ENCODE measurements at regions not wholly inside any gene's neighbourhood (a gene's known extent, or its start where the extent isn't known, plus 50 kb on each side); places are given as distances from the start of the nearest gene placed in this dataset.
"Not testable (repeated sequence)": the region's sequence is repeated elsewhere in the genome, so short reads cannot be mapped to it uniquely, and the experiment has no call there.

DNA sequence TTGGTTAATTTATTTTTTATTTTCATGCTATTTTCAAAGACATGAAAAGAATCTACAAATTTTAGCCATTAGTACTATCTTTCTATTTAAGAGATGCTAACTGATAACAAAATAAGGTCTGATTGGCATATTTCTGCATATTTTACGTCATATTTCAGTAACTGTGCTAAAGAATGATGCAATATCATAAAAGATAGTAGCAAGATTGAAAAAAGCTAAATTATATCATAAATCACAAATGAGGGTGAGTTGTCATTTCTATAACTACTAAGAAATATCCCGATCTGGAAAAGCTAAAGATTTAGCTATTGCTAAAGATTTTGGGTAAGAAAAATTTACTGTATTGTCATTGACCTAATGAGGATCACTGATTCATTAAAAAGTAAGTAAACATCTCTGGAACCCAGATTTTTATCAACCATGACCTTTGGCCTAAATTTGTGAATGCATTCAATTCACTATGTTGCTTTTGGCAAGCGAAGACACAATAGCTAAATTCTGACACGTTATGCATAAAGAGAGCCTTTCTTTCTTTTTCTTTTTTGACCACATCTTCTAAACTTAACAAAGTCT lies 103.6 kb downstream of the HPGD start:
- Mint-ChIP-seq H3K9me3 (peaks cover 0 to 2% of the 10 kb centered on the region in 2 donors), H3K4me1 (ENCODE audit: low read depth) (peaks cover 26% of the 10 kb centered on the region), H3K27me3 (ENCODE audit: low read depth) (peaks cover 6% of the 10 kb centered on the region), H3K4me3 (no peak overlapping the region), H3K36me3 (ENCODE audit: insufficient read depth in 2 of 2) (no peaks in the 10 kb centered on the region), H3K27ac (no peak overlapping the region)
- DNase-seq (no peak), ATAC-seq (replicated peaks in 1 of 2) (no peak)

DNA sequence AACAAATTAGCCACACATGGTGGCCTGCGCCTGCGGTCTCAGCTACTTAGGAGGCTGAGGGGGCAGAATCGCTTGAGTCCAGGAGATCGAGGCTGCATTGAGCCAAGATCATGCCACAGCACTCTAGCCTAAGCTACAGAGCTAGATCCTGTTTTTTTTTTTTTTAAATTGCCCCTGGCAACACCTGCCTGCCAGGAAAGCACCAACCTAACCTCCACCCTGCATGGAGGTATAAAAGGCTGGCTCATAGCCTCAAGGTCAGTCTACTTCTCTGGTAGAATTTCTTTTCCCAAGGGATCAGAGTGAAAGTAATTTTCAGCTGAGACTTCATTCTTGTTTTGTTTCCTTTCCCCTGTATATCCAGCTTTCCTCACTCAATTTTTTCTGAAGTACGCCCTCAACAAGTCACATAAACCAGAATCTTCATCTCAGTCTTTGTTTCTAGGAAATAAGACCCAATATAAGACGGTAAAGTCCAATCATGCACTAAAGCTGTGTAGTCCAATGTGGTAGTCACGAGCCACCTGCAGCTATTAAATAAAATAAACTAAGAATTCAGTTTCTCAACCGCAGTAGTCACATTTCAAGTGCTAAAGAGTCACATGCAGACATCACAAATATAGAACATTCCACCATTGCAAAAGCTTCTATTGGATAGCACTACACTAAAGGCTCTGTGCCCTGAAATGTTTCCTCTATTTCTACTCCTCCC lies 113.3 kb downstream of the HPGD start:
- H3K27ac Mint-ChIP-seq, result no peak overlapping the region
- H3K4me3 Mint-ChIP-seq, result no peak overlapping the region
- H3K36me3 Mint-ChIP-seq (ENCODE audit: insufficient read depth in 2 of 2), result no peaks in the 10 kb centered on the region
- no peaks in the 10 kb centered on the region for H3K27me3 Mint-ChIP-seq (ENCODE audit: low read depth)
- DNase-seq, result no peak
- H3K9me3 Mint-ChIP-seq, result peaks cover 0 to 2% of the 10 kb centered on the region in 2 donors
- no peaks in the 10 kb centered on the region for H3K4me1 Mint-ChIP-seq (ENCODE audit: low read depth)
- no peak for ATAC-seq (replicated peaks in 1 of 2)

DNA sequence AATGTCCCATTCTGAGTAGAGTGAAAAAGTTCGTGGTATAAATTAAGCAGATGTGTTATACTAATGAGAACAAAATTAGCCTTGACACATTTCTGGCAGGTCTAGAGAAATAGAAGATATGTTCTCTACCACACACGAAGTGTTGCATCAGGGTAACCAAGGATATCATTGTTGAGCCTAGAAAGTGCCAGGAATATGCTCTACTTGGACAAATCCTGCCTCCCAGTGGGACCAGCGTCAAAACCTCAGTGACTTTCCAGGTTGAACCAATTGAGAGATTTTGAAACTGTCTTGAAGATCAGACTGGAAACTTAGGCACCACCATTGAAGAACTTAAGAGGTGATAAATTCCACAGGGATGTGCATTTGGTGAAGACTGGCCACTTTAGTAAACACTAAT lies 115.9 kb downstream of the HPGD start:
- H3K4me3 Mint-ChIP-seq, result no peak overlapping the region
- ATAC-seq (replicated peaks in 1 of 2) (no peak), DNase-seq (no peak)
- no peaks in the 10 kb centered on the region for H3K4me1 Mint-ChIP-seq (ENCODE audit: low read depth)
- H3K27ac Mint-ChIP-seq, result no peak overlapping the region
- H3K36me3 Mint-ChIP-seq (ENCODE audit: insufficient read depth in 2 of 2), result no peaks in the 10 kb centered on the region
- peaks cover 8% of the 10 kb centered on the region for H3K27me3 Mint-ChIP-seq (ENCODE audit: low read depth)
- peaks cover 0 to 2% of the 10 kb centered on the region in 2 donors for H3K9me3 Mint-ChIP-seq

DNA sequence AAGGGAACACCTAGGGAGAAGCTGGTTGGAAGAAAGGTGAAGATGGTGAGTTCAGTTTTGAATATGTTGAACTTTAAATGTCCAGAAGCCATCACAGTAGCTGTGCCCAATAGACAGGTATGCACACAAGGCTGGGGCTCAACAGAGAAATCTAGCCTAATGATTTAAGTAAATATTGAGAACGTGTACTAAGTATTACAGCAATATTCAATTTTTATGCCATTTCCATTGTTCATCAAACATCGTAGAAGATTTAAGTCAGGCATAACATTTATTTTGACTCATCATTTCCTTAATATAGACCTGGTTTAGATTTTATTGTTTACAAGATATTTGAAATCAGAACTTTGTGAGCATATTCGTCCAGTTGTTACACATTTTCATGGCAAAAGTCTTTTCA lies 116.4 kb downstream of the HPGD start:
- Mint-ChIP-seq H3K4me1 (ENCODE audit: low read depth) (no peaks in the 10 kb centered on the region), H3K9me3 (peaks cover 0 to 2% of the 10 kb centered on the region in 2 donors), H3K27me3 (ENCODE audit: low read depth) (peaks cover 8% of the 10 kb centered on the region), H3K4me3 (no peak overlapping the region), H3K27ac (no peak overlapping the region), H3K36me3 (ENCODE audit: insufficient read depth in 2 of 2) (no peaks in the 10 kb centered on the region)
- DNase-seq, result no peak
- ATAC-seq (replicated peaks in 1 of 2), result no peak

DNA sequence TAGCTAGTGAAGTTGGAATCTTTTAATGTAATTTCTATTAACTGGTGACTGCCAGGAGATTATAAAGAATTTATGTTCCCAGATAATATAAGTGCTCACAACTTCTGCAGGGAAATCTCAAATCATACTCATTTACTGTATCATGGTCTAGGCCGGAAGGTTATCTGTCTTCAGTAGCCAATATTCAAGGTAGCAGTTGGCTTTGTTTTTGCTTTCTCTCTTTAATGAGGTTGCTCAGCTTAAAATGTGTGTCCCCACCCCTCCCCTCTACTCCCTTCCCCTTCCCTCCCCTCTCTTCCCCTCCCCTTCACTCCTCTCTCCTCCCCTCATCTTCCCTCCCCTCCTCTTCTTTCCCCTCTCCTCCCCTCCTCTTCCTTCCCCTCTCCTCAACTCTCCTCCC lies 117.6 kb downstream of the HPGD start:
- Mint-ChIP-seq H3K36me3 (ENCODE audit: insufficient read depth in 2 of 2) (no peaks in the 10 kb centered on the region), H3K27ac (no peak overlapping the region), H3K9me3 (peaks cover 0 to 2% of the 10 kb centered on the region in 2 donors), H3K27me3 (ENCODE audit: low read depth) (peaks cover 8% of the 10 kb centered on the region), H3K4me3 (no peak overlapping the region), H3K4me1 (ENCODE audit: low read depth) (no peaks in the 10 kb centered on the region)
- no peak for ATAC-seq (replicated peaks in 1 of 2)
- no peak for DNase-seq

DNA sequence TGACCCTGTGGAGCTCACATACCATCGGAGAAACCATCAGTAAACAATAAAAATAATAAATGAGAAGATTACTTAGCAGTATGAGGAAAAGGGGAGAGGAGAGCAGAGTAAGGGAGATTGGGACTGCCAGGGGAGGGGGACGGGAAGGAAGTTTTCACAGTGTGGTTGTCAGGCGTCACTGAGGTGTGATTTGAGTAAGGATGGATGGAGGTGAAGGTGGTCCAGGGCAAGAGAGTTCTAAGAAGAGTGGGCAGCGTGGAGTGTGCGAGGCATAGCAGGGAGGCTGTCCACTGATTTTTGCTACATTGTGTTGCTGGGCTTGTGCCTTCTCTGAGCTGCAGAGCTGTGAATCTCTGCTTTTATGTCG lies 119.1 kb downstream of the HPGD start:
- ATAC-seq (replicated peaks in 1 of 2), result no peak
- Mint-ChIP-seq H3K27me3 (ENCODE audit: low read depth) (peaks cover 8% of the 10 kb centered on the region), H3K9me3 (peaks cover 0 to 1% of the 10 kb centered on the region in 2 donors), H3K4me3 (no peak overlapping the region), H3K27ac (no peak overlapping the region), H3K36me3 (ENCODE audit: insufficient read depth in 2 of 2) (no peaks in the 10 kb centered on the region), H3K4me1 (ENCODE audit: low read depth) (no peaks in the 10 kb centered on the region)
- DNase-seq, result no peak

DNA sequence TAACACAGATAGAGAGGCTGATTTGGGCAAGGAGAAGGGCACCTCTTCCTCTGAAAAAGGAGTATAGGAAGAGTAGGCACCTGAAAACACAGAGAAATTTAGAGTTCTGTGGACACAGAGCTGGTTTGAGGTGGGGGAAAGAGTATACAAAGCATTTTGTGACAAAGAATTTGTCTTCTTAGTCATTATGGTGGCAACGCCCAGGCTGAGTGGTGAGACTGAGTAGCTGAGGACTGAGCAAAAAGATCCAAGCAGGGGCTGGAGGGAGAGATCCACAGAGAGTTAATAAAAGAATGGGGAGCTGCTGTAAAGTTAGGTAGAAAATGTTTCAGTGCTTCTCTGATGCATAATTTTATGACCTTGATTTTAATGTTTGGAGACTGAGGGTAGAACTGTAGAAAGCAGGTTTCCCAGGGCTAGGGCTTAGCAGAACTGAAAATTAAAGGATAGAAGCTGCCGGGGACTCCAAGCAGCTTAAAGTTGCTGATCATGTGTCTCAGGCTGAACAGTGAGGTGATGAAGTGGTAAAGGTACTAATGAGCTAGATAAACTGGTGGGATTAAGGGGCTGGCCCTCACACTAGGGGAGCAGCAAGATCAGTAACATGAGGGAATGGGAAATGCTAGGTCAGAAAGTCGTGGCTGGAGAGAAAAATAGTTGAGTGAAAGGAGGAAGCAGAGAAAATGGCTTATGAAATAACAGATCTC lies 118.9 kb downstream of the CEP44 start:
- Mint-ChIP-seq H3K4me1 (ENCODE audit: low read depth) (no peaks in the 10 kb centered on the region), H3K27me3 (ENCODE audit: low read depth) (peaks cover 8% of the 10 kb centered on the region), H3K36me3 (ENCODE audit: insufficient read depth in 2 of 2) (no peaks in the 10 kb centered on the region), H3K4me3 (no peak overlapping the region), H3K27ac (no peak overlapping the region), H3K9me3 (peaks cover 0 to 1% of the 10 kb centered on the region in 2 donors)
- DNase-seq (no peak), ATAC-seq (replicated peaks in 1 of 2) (no peak)

DNA sequence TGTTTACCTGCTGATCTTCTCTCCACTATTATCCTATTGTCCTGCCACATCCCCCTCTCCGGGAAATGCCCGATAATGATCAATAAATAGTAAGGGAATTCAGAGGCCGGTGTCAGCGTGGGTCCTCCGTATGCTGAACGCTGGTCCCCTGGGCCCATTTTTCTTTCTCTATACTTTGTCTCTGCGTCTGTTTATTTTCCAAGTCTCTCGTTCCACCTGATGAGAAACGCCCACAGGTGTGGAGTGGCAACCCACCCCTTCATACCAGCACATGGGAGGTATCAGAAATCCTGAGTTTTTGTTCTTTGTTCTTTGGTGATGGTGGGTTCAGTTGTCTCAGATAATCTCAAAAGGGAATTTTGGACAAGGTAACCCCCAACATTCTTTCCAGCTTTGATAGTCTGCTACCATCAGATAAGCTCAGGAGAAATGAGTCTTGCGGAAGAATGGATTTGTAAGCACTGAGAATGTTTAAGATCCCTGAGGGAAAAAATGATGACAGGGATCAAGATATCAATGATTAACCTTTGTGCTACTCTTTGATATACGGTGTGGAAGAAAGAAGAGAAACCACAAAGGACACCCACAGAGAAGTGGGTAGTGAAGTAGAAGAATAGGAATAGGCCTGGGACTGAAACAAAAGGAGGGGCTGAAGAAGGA lies 117.9 kb downstream of the CEP44 start:
- H3K27me3 Mint-ChIP-seq (ENCODE audit: low read depth), result peaks cover 8% of the 10 kb centered on the region
- DNase-seq, result no peak
- H3K4me1 Mint-ChIP-seq (ENCODE audit: low read depth), result no peaks in the 10 kb centered on the region
- H3K4me3 Mint-ChIP-seq, result no peak overlapping the region
- peaks cover 0 to 1% of the 10 kb centered on the region in 2 donors for H3K9me3 Mint-ChIP-seq
- no peaks in the 10 kb centered on the region for H3K36me3 Mint-ChIP-seq (ENCODE audit: insufficient read depth in 2 of 2)
- no peak overlapping the region for H3K27ac Mint-ChIP-seq
- ATAC-seq (replicated peaks in 1 of 2), result no peak

DNA sequence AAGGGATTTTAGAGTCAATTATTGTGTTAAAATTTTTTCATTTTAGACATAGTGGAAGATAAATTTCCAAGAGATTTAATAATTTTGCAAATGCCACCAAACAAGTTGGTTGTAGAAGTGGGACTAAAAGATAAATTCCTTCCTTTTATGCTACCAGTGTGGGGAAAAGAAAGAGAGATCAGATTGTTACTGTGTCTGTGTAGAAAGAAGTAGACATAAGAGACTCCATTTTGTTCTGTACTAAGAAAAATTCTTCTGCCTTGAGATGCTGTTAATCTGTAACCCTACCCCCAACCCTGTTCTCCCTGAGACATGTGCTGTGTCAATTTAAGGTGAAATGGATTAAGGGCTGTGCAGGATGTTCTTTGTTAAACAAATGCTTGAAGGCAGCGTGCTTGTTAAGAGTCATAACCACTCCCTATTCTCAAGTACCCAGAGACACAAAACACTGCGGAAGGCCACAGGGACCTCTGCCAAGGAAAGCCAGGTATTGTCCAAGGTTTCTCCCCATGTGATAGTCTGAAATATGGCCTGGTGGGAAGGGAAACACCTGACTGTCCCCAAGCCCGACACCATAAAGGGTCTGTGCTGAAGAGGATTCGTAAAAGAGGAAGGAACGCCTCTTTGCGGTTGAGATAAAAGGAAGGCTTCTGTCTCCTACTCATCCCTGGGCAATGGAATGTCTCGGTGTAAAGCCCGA lies 117.0 kb downstream of the CEP44 start:
- not testable (repeated sequence) for H3K27me3 Mint-ChIP-seq (ENCODE audit: low read depth); H3K9me3 Mint-ChIP-seq; H3K27ac Mint-ChIP-seq; H3K36me3 Mint-ChIP-seq (ENCODE audit: insufficient read depth in 2 of 2); ATAC-seq (replicated peaks in 1 of 2); H3K4me3 Mint-ChIP-seq; H3K4me1 Mint-ChIP-seq (ENCODE audit: low read depth); DNase-seq

DNA sequence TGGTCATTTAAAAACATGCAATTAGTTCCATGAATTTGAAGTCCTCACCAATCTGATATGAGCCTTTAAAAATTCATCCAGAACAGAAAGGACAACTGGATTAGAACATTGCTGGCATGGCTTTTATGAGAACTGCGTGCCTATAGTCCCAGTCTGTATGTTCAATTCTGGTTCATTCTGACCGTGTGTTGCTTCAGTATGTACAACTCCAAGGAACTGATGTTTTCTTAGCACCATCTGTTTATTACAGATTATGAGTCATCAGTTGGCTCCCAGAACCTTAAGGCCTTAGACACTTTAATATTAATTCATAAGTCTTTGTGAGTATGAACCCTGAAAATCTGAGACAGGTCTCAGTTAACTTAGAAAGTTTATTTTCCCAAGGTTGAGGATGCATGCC lies 115.0 kb downstream of the CEP44 start:
- Mint-ChIP-seq H3K4me3 (no peak overlapping the region), H3K27me3 (ENCODE audit: low read depth) (peaks cover 8% of the 10 kb centered on the region), H3K36me3 (ENCODE audit: insufficient read depth in 2 of 2) (no peaks in the 10 kb centered on the region), H3K27ac (no peak overlapping the region), H3K4me1 (ENCODE audit: low read depth) (no peaks in the 10 kb centered on the region), H3K9me3 (peaks cover 0 to 1% of the 10 kb centered on the region in 2 donors)
- no peak for ATAC-seq (replicated peaks in 1 of 2)
- DNase-seq, result no peak

DNA sequence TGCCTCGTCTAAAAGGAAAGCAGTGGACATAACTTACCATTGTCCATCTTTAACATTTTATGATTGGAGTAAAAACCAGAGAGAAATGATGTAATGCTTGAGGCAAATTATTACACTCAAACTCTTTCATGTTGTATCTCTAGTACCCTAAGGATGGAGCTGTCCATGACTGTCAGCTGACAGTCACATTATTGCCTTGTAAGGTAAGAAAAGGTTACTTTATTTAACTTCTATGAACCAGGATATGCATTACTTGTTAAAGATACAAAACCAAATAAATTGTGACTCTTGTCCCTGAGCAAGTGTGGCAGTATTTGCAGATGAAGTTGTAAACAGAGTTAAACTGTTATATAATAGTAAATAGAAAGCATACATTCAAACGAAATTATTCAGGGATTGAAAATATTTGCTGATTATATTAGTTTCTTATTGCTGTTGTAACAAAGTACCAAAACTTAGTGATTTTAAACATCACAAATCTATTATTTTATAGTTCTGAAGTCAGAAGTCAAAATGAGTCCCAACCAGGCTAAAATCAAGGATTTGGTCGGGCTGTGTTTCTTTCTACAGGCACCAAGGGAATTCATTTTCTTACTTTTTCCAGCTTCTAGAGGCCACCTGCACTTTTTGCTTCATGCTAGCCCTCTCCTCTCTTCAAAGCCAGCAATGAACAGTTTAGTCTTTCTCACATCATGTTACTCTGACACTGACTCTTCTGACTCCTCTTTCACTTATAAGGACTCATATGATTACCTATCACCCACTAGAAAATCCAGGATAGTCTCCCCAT lies 113.8 kb downstream of the CEP44 start:
- peaks cover 7% of the 10 kb centered on the region for H3K27me3 Mint-ChIP-seq (ENCODE audit: low read depth)
- H3K4me1 Mint-ChIP-seq (ENCODE audit: low read depth), result no peaks in the 10 kb centered on the region
- H3K9me3 Mint-ChIP-seq, result peaks cover 1% of the 10 kb centered on the region in 2 donors
- H3K36me3 Mint-ChIP-seq (ENCODE audit: insufficient read depth in 2 of 2), result no peaks in the 10 kb centered on the region
- no peak overlapping the region for H3K27ac Mint-ChIP-seq
- ATAC-seq (replicated peaks in 1 of 2) (no peak), DNase-seq (no peak)
- no peak overlapping the region for H3K4me3 Mint-ChIP-seq

DNA sequence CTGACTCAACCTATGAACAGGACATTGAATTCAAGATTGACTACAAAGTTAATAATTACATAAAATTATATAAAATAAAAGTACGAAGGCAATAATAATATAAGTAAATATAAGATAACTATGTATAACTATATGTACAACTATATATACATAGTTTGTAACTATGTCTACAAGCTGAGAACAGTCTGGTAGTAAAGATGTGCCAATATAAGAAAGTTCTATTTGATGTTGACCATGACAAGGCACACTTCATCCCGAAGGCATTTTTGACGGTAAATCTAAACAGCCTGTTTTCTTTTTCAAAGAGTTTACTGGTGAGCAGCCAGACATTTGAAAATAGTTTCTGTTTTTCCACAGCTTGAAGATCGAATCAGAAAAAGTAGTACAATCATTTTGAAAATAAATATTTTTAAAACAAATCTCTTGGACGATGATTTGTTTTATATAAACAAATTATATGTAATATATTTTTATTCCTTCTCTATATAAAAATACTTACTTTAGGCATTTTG lies 112.9 kb downstream of the CEP44 start:
- DNase-seq, result no peak
- H3K27me3 Mint-ChIP-seq (ENCODE audit: low read depth), result no peaks in the 10 kb centered on the region
- no peak overlapping the region for H3K27ac Mint-ChIP-seq
- ATAC-seq (replicated peaks in 1 of 2), result no peak
- no peaks in the 10 kb centered on the region for H3K4me1 Mint-ChIP-seq (ENCODE audit: low read depth)
- H3K36me3 Mint-ChIP-seq (ENCODE audit: insufficient read depth in 2 of 2), result no peaks in the 10 kb centered on the region
- H3K9me3 Mint-ChIP-seq, result peaks cover 1 to 4% of the 10 kb centered on the region in 2 donors
- H3K4me3 Mint-ChIP-seq, result no peak overlapping the region
